Osteocyte (in vitro differentiated cells): ENCODE measurements at regions not wholly inside any gene's neighbourhood (a gene's known extent, or its start where the extent isn't known, plus 50 kb on each side); places are given as distances from the start of the nearest gene placed in this dataset.
A peak's percentile ranks its signal among the peaks of the same experiment; 100 is the strongest.

Source experiments
- DNase-seq: peaks from one replicate; pipeline ENCODE4 v3.0.0; 2021; ENCODE audit warnings: mixed read lengths; ENCODE audit not compliant: unreplicated experiment; ENCODE audit errors: extremely low spot score
- H3K27ac Mint-ChIP-seq: one replicate; pipeline ENCODE4 v1.8.0; 2021; ENCODE audit warnings: mild to moderate bottlenecking, mixed read lengths; ENCODE audit not compliant: unreplicated experiment
- H3K27me3 Mint-ChIP-seq: one replicate; pipeline ENCODE4 v1.8.0; 2021; ENCODE audit warnings: mixed read lengths; ENCODE audit not compliant: unreplicated experiment
- H3K36me3 Mint-ChIP-seq: one replicate; pipeline ENCODE4 v1.8.0; 2021; ENCODE audit warnings: mixed read lengths; ENCODE audit not compliant: unreplicated experiment
- H3K4me1 Mint-ChIP-seq: one replicate; pipeline ENCODE4 v1.8.0; 2021; ENCODE audit warnings: mixed read lengths; ENCODE audit not compliant: unreplicated experiment
- H3K4me3 Mint-ChIP-seq: one replicate; pipeline ENCODE4 v1.8.0; 2021; ENCODE audit warnings: mild to moderate bottlenecking, moderate library complexity, mixed read lengths; ENCODE audit not compliant: unreplicated experiment
- H3K9me3 Mint-ChIP-seq: one replicate; pipeline ENCODE4 v1.8.0; 2021; ENCODE audit warnings: mixed read lengths; ENCODE audit not compliant: unreplicated experiment
- TF ChIP-seq, protein P1 (sequence below): fragments of 200-600 bp; sonication (generic); IDR thresholded peaks from 2 replicates; pipeline ENCODE4 v1.5.0; 2021; ENCODE audit warnings: antibody characterized with exemption, mild to moderate bottlenecking, moderate library complexity

- Mint-ChIP-seq H3K27ac (no peak overlapping the region), H3K9me3 (no peaks in the 10 kb centered on the region), H3K27me3 (no peaks in the 10 kb centered on the region), H3K4me1 (no peaks in the 10 kb centered on the region), H3K4me3 (no peak overlapping the region), H3K36me3 (no peaks in the 10 kb centered on the region)
- DNase-seq, result peak; percentile 68
- TF ChIP-seq, protein P1, sequence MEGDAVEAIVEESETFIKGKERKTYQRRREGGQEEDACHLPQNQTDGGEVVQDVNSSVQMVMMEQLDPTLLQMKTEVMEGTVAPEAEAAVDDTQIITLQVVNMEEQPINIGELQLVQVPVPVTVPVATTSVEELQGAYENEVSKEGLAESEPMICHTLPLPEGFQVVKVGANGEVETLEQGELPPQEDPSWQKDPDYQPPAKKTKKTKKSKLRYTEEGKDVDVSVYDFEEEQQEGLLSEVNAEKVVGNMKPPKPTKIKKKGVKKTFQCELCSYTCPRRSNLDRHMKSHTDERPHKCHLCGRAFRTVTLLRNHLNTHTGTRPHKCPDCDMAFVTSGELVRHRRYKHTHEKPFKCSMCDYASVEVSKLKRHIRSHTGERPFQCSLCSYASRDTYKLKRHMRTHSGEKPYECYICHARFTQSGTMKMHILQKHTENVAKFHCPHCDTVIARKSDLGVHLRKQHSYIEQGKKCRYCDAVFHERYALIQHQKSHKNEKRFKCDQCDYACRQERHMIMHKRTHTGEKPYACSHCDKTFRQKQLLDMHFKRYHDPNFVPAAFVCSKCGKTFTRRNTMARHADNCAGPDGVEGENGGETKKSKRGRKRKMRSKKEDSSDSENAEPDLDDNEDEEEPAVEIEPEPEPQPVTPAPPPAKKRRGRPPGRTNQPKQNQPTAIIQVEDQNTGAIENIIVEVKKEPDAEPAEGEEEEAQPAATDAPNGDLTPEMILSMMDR, result no peak
These were observed 243.2 kb upstream of the TSHZ3 start for GRCh38 chr19:31592456-31592855.

- TF ChIP-seq, protein P1, result no peak
- H3K9me3 Mint-ChIP-seq, result no peaks in the 10 kb centered on the region
- no peak overlapping the region for H3K27ac Mint-ChIP-seq
- no peaks in the 10 kb centered on the region for H3K36me3 Mint-ChIP-seq
- H3K27me3 Mint-ChIP-seq, result no peaks in the 10 kb centered on the region
- peak; percentile 17 for DNase-seq
- H3K4me3 Mint-ChIP-seq, result no peak overlapping the region
- H3K4me1 Mint-ChIP-seq, result no peaks in the 10 kb centered on the region
These were observed 245.5 kb upstream of the TSHZ3 start for GRCh38 chr19:31594701-31595100.

DNA sequence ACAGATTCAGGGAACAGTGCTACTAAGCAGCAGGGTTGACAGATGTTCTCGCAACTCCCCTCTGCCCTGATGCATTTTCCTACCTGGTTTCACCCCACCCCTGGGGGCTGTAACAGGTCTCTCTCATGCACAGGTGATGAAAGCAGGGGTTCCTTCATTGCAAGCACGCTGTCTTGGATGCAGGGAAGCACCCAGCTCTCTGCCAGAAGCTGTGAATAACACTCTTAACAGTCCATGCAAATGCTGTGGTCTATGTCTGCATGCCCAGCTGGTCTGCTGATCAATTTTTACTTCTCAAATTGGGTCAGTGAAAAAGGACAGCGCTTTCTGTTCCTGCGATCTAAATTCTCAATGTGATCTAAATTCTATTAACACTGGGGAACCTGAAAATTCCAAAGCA lies 246.3 kb upstream of the TSHZ3 start:
- no peaks in the 10 kb centered on the region for H3K4me1 Mint-ChIP-seq
- no peak overlapping the region for H3K27ac Mint-ChIP-seq
- TF ChIP-seq, protein P1, result no peak
- H3K36me3 Mint-ChIP-seq, result no peaks in the 10 kb centered on the region
- no peaks in the 10 kb centered on the region for H3K27me3 Mint-ChIP-seq
- DNase-seq, result peak; percentile 36
- no peak overlapping the region for H3K4me3 Mint-ChIP-seq
- no peaks in the 10 kb centered on the region for H3K9me3 Mint-ChIP-seq

- H3K9me3 Mint-ChIP-seq, result peaks cover 3% of the 10 kb centered on the region
- peak; percentile 53 for DNase-seq
These were observed 247.5 kb upstream of the TSHZ3 start for GRCh38 chr19:31596751-31597150.

GRCh38 chr19:31597616-31598015 lies 248.4 kb upstream of the TSHZ3 start:
- Mint-ChIP-seq H3K36me3 (no peaks in the 10 kb centered on the region), H3K27me3 (no peaks in the 10 kb centered on the region), H3K4me3 (no peak overlapping the region), H3K9me3 (peaks cover 4% of the 10 kb centered on the region), H3K27ac (no peak overlapping the region), H3K4me1 (no peaks in the 10 kb centered on the region)
- TF ChIP-seq, protein P1, result no peak
- peak; percentile 56 for DNase-seq

More at GRCh38 chr19:31596751-31597150, 247.5 kb upstream of the TSHZ3 start:
- Mint-ChIP-seq H3K27me3 (no peaks in the 10 kb centered on the region), H3K4me1 (no peaks in the 10 kb centered on the region), H3K27ac (no peak overlapping the region), H3K4me3 (no peak overlapping the region), H3K36me3 (no peaks in the 10 kb centered on the region)
- TF ChIP-seq, protein P1, result no peak
